ENCODE measurements at regions not wholly inside any gene's neighbourhood (a gene's known extent, or its start where the extent isn't known, plus 50 kb on each side); places are given as distances from the start of the nearest gene placed in this dataset.

- Histone ChIP-seq H3K4me3 (no peak overlapping the region), H3K9ac (ENCODE audit: insufficient read length) (no peak overlapping the region), H3K9me3 (ENCODE audit: low read depth, low read length) (no peaks in the 10 kb centered on the region), H3K27ac (no peak overlapping the region), H3K36me3 (ENCODE audit: insufficient read depth, low read length) (no peaks in the 10 kb centered on the region)
- DNase-seq (ENCODE audit: low read depth, low spot score): no peak
- TF ChIP-seq FOXP2 (optimal IDR thresholded peaks at IDR 0.05; ENCODE audit: control extremely low read depth, extremely low read length, insufficient read depth) (no peak), EZH2 (IDR thresholded peaks at IDR 0.05) (no peak), POLR2AphosphoS5 (IDR thresholded peaks at IDR 0.05; ENCODE audit: borderline replicate concordance, low read depth, low read length) (no peak)
Observed at GRCh38 chr14:39827901-39828655, 395.8 kb upstream of the FBXO33 start.

- DNase-seq (ENCODE audit: low read depth, low spot score): no peak
- Histone ChIP-seq H3K36me3 (ENCODE audit: insufficient read depth, low read length) (no peaks in the 10 kb centered on the region), H3K9ac (ENCODE audit: insufficient read length) (no peak overlapping the region), H3K9me3 (ENCODE audit: low read depth, low read length) (no peaks in the 10 kb centered on the region), H3K4me3 (no peak overlapping the region), H3K27ac (no peak overlapping the region)
- TF ChIP-seq POLR2AphosphoS5 (IDR thresholded peaks at IDR 0.05; ENCODE audit: borderline replicate concordance, low read depth, low read length) (no peak), FOXP2 (optimal IDR thresholded peaks at IDR 0.05; ENCODE audit: control extremely low read depth, extremely low read length, insufficient read depth) (no peak), EZH2 (IDR thresholded peaks at IDR 0.05) (no peak)
Observed at GRCh38 chr14:39812532-39813320, 380.5 kb upstream of the FBXO33 start.

GRCh38 chr14:39807271-39807670 is 375.0 kb upstream of the FBXO33 start:
- TF ChIP-seq POLR2AphosphoS5 (IDR thresholded peaks at IDR 0.05; ENCODE audit: borderline replicate concordance, low read depth, low read length): no peak
- no peak for TF ChIP-seq EZH2 (IDR thresholded peaks at IDR 0.05)
- H3K4me3 ChIP-seq: no peak overlapping the region

GRCh38 chr14:39784461-39784860 is 352.2 kb upstream of the FBXO33 start:
- H3K4me3 ChIP-seq: no peak overlapping the region
- no peak for TF ChIP-seq POLR2AphosphoS5 (IDR thresholded peaks at IDR 0.05; ENCODE audit: borderline replicate concordance, low read depth, low read length)
- no peak for TF ChIP-seq EZH2 (IDR thresholded peaks at IDR 0.05)
- H3K27ac ChIP-seq: no peak overlapping the region

More at GRCh38 chr14:39807271-39807670, 375.0 kb upstream of the FBXO33 start:
- no peaks in the 10 kb centered on the region for H3K9me3 ChIP-seq (ENCODE audit: low read depth, low read length)
- no peak overlapping the region for H3K27ac ChIP-seq
- H3K36me3 ChIP-seq (ENCODE audit: insufficient read depth, low read length): no peaks in the 10 kb centered on the region
- no peak for DNase-seq (ENCODE audit: low read depth, low spot score)
- no peak overlapping the region for H3K9ac ChIP-seq (ENCODE audit: insufficient read length)

GRCh38 chr14:39781466-39781865 is 349.2 kb upstream of the FBXO33 start:
- no peak for DNase-seq (ENCODE audit: low read depth, low spot score)
- TF ChIP-seq FOXP2 (optimal IDR thresholded peaks at IDR 0.05; ENCODE audit: control extremely low read depth, extremely low read length, insufficient read depth): no peak
- no peak for TF ChIP-seq POLR2AphosphoS5 (IDR thresholded peaks at IDR 0.05; ENCODE audit: borderline replicate concordance, low read depth, low read length)
- no peak for TF ChIP-seq EZH2 (IDR thresholded peaks at IDR 0.05)
- no peak overlapping the region for H3K27ac ChIP-seq
- H3K4me3 ChIP-seq: no peak overlapping the region
- H3K36me3 ChIP-seq (ENCODE audit: insufficient read depth, low read length): no peaks in the 10 kb centered on the region
- H3K9ac ChIP-seq (ENCODE audit: insufficient read length): no peak overlapping the region
- H3K9me3 ChIP-seq (ENCODE audit: low read depth, low read length): no peaks in the 10 kb centered on the region

More at GRCh38 chr14:39784461-39784860, 352.2 kb upstream of the FBXO33 start:
- Histone ChIP-seq H3K9me3 (ENCODE audit: low read depth, low read length) (no peaks in the 10 kb centered on the region), H3K36me3 (ENCODE audit: insufficient read depth, low read length) (no peaks in the 10 kb centered on the region), H3K9ac (ENCODE audit: insufficient read length) (no peak overlapping the region)
- no peak for DNase-seq (ENCODE audit: low read depth, low spot score)

- Histone ChIP-seq H3K36me3 (ENCODE audit: insufficient read depth, low read length) (no peaks in the 10 kb centered on the region), H3K4me3 (no peak overlapping the region), H3K27ac (peak overlapping the region; percentile 40; the same call in 1 of the 2 replicates), H3K9me3 (ENCODE audit: low read depth, low read length) (no peaks in the 10 kb centered on the region), H3K9ac (ENCODE audit: insufficient read length) (no peak overlapping the region)
- TF ChIP-seq EZH2 (IDR thresholded peaks at IDR 0.05) (no peak), POLR2AphosphoS5 (IDR thresholded peaks at IDR 0.05; ENCODE audit: borderline replicate concordance, low read depth, low read length) (no peak), FOXP2 (optimal IDR thresholded peaks at IDR 0.05; ENCODE audit: control extremely low read depth, extremely low read length, insufficient read depth) (no peak)
- peak; percentile 35 for DNase-seq (ENCODE audit: low read depth, low spot score)
Observed at GRCh38 chr14:39773387-39774126, 341.3 kb upstream of the FBXO33 start.

GRCh38 chr14:39772627-39773026 is 340.4 kb upstream of the FBXO33 start:
- Histone ChIP-seq H3K36me3 (ENCODE audit: insufficient read depth, low read length) (no peaks in the 10 kb centered on the region), H3K4me3 (no peak overlapping the region), H3K9me3 (ENCODE audit: low read depth, low read length) (no peaks in the 10 kb centered on the region), H3K27ac (no peak overlapping the region), H3K9ac (ENCODE audit: insufficient read length) (no peak overlapping the region)
- DNase-seq (ENCODE audit: low read depth, low spot score): no peak
- no peak for TF ChIP-seq POLR2AphosphoS5 (IDR thresholded peaks at IDR 0.05; ENCODE audit: borderline replicate concordance, low read depth, low read length)
- no peak for TF ChIP-seq FOXP2 (optimal IDR thresholded peaks at IDR 0.05; ENCODE audit: control extremely low read depth, extremely low read length, insufficient read depth)
- no peak for TF ChIP-seq EZH2 (IDR thresholded peaks at IDR 0.05)

- Histone ChIP-seq H3K27ac (no peak overlapping the region), H3K9me3 (ENCODE audit: low read depth, low read length) (no peaks in the 10 kb centered on the region), H3K9ac (ENCODE audit: insufficient read length) (no peak overlapping the region), H3K4me3 (no peak overlapping the region), H3K36me3 (ENCODE audit: insufficient read depth, low read length) (no peaks in the 10 kb centered on the region)
- TF ChIP-seq FOXP2 (optimal IDR thresholded peaks at IDR 0.05; ENCODE audit: control extremely low read depth, extremely low read length, insufficient read depth) (no peak), EZH2 (IDR thresholded peaks at IDR 0.05) (no peak), POLR2AphosphoS5 (IDR thresholded peaks at IDR 0.05; ENCODE audit: borderline replicate concordance, low read depth, low read length) (no peak)
- no peak for DNase-seq (ENCODE audit: low read depth, low spot score)
Observed at GRCh38 chr14:39768589-39768988, 336.4 kb upstream of the FBXO33 start.
